PC-3 (cell line): ENCODE measurements at regions not wholly inside any gene's neighbourhood (a gene's known extent, or its start where the extent isn't known, plus 50 kb on each side); places are given as distances from the start of the nearest gene placed in this dataset.

Experiments
- EZH2 ChIP-seq: fragments of 300-600 bp; sonication (generic); IDR thresholded peaks from one replicate; pipeline ENCODE4 v1.6.1; 2017; ENCODE audit warnings: antibody characterized with exemption, mild to moderate bottlenecking, low read length; ENCODE audit not compliant: unreplicated experiment
- TF ChIP-seq, protein P1 (sequence below): fragments of 300-600 bp; sonication (generic); conservative IDR thresholded peaks from 2 replicates; pipeline ENCODE4 v1.5.1; 2017; ENCODE audit warnings: antibody characterized with exemption, low read depth, mild to moderate bottlenecking, low read length

DNA sequence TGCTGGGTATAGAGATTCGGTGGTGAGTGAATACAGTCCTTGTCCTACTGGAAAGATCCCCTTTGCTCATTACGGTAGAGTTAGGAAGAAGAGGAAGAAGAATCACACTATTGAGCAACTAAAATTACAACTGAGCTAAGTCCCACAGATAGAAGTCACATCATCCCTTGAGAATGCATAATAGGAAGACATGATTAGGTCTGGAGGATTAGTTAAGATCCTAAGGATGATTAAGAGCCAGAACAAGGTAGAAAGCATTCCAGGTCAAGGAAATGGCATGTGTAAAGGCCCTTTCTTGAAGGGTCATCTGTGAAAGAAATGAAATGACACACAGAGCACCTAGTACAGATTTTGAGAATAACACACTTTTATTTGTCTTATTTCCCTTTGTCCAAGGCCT, 503.5 kb downstream of the HAPSTR1 start:
- TF ChIP-seq, protein P1, sequence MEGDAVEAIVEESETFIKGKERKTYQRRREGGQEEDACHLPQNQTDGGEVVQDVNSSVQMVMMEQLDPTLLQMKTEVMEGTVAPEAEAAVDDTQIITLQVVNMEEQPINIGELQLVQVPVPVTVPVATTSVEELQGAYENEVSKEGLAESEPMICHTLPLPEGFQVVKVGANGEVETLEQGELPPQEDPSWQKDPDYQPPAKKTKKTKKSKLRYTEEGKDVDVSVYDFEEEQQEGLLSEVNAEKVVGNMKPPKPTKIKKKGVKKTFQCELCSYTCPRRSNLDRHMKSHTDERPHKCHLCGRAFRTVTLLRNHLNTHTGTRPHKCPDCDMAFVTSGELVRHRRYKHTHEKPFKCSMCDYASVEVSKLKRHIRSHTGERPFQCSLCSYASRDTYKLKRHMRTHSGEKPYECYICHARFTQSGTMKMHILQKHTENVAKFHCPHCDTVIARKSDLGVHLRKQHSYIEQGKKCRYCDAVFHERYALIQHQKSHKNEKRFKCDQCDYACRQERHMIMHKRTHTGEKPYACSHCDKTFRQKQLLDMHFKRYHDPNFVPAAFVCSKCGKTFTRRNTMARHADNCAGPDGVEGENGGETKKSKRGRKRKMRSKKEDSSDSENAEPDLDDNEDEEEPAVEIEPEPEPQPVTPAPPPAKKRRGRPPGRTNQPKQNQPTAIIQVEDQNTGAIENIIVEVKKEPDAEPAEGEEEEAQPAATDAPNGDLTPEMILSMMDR, result no peak
- no peak for TF ChIP-seq EZH2
